ENCODE measurements at regions not wholly inside any gene's neighbourhood (a gene's known extent, or its start where the extent isn't known, plus 50 kb on each side); places are given as distances from the start of the nearest gene placed in this dataset.

GRCh38 chr3:29099296-29099695, 181.6 kb upstream of the RBMS3 start:
- peaks cover 2% of the 10 kb centered on the region for H3K9me3 Mint-ChIP-seq (ENCODE audit: low read depth, unreplicated experiment)
- no peaks in the 10 kb centered on the region for H3K36me3 Mint-ChIP-seq (ENCODE audit: insufficient read depth, unreplicated experiment)
- BruUV-seq (replicated peaks) = no TSS peak
- H3K4me1 Mint-ChIP-seq (ENCODE audit: low read depth, unreplicated experiment) = no peaks in the 10 kb centered on the region
- CTCF ChIA-PET = no interaction called here
- TF ChIP-seq, protein P1, sequence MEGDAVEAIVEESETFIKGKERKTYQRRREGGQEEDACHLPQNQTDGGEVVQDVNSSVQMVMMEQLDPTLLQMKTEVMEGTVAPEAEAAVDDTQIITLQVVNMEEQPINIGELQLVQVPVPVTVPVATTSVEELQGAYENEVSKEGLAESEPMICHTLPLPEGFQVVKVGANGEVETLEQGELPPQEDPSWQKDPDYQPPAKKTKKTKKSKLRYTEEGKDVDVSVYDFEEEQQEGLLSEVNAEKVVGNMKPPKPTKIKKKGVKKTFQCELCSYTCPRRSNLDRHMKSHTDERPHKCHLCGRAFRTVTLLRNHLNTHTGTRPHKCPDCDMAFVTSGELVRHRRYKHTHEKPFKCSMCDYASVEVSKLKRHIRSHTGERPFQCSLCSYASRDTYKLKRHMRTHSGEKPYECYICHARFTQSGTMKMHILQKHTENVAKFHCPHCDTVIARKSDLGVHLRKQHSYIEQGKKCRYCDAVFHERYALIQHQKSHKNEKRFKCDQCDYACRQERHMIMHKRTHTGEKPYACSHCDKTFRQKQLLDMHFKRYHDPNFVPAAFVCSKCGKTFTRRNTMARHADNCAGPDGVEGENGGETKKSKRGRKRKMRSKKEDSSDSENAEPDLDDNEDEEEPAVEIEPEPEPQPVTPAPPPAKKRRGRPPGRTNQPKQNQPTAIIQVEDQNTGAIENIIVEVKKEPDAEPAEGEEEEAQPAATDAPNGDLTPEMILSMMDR (IDR thresholded peaks at IDR 0.05; ENCODE audit: unreplicated experiment) = no peak
- no peaks in the 10 kb centered on the region for H3K27me3 Mint-ChIP-seq (ENCODE audit: unreplicated experiment)
- intact Hi-C loops (cut with micrococcal nuclease; ENCODE audit: unreplicated experiment) = no loop called here
- no peak overlapping the region for H3K27ac Mint-ChIP-seq (ENCODE audit: unreplicated experiment)
- H3K4me3 Mint-ChIP-seq (ENCODE audit: low read depth, unreplicated experiment) = no peak overlapping the region
- no peak for DNase-seq

GRCh38 chr3:29099775-29100174, 181.1 kb upstream of the RBMS3 start:
- Mint-ChIP-seq H3K36me3 (ENCODE audit: insufficient read depth, unreplicated experiment) (no peaks in the 10 kb centered on the region), H3K9me3 (ENCODE audit: low read depth, unreplicated experiment) (peaks cover 2% of the 10 kb centered on the region), H3K27ac (ENCODE audit: unreplicated experiment) (no peak overlapping the region), H3K4me3 (ENCODE audit: low read depth, unreplicated experiment) (no peak overlapping the region), H3K4me1 (ENCODE audit: low read depth, unreplicated experiment) (no peaks in the 10 kb centered on the region), H3K27me3 (ENCODE audit: unreplicated experiment) (no peaks in the 10 kb centered on the region)
- intact Hi-C loops (cut with micrococcal nuclease; ENCODE audit: unreplicated experiment) = no loop called here
- DNase-seq = no peak
- no TSS peak for BruUV-seq (replicated peaks)
- TF ChIP-seq, protein P1 (IDR thresholded peaks at IDR 0.05; ENCODE audit: unreplicated experiment) = no peak
- CTCF ChIA-PET = no interaction called here

- no peak overlapping the region for H3K4me3 Mint-ChIP-seq (ENCODE audit: low read depth, unreplicated experiment)
- no peak for DNase-seq
- H3K27ac Mint-ChIP-seq (ENCODE audit: unreplicated experiment) = no peak overlapping the region
- H3K36me3 Mint-ChIP-seq (ENCODE audit: insufficient read depth, unreplicated experiment) = no peaks in the 10 kb centered on the region
- H3K4me1 Mint-ChIP-seq (ENCODE audit: low read depth, unreplicated experiment) = no peaks in the 10 kb centered on the region
- no TSS peak for BruUV-seq (replicated peaks)
- no peaks in the 10 kb centered on the region for H3K27me3 Mint-ChIP-seq (ENCODE audit: unreplicated experiment)
- CTCF ChIA-PET = no interaction called here
- intact Hi-C loops (cut with micrococcal nuclease; ENCODE audit: unreplicated experiment) = no loop called here
- TF ChIP-seq, protein P1 (IDR thresholded peaks at IDR 0.05; ENCODE audit: unreplicated experiment) = no peak
- H3K9me3 Mint-ChIP-seq (ENCODE audit: low read depth, unreplicated experiment) = peaks cover 3% of the 10 kb centered on the region
Measured at GRCh38 chr3:29100292-29100691, 180.6 kb upstream of the RBMS3 start.

GRCh38 chr3:29128001-29128400, 152.9 kb upstream of the RBMS3 start:
- TF ChIP-seq, protein P1 (IDR thresholded peaks at IDR 0.05; ENCODE audit: unreplicated experiment) = no peak
- no peak overlapping the region for H3K4me3 Mint-ChIP-seq (ENCODE audit: low read depth, unreplicated experiment)
- no peaks in the 10 kb centered on the region for H3K4me1 Mint-ChIP-seq (ENCODE audit: low read depth, unreplicated experiment)
- H3K27me3 Mint-ChIP-seq (ENCODE audit: unreplicated experiment) = no peaks in the 10 kb centered on the region
- no peak overlapping the region for H3K27ac Mint-ChIP-seq (ENCODE audit: unreplicated experiment)
- CTCF ChIA-PET = interaction anchor here (2.1 kb wide), 1 partner anchor 9 kb away, joined by 8 read pairs; no protein-coding TSS in a partner anchor
- intact Hi-C loops (cut with micrococcal nuclease; ENCODE audit: unreplicated experiment) = no loop called here
- peaks cover 5% of the 10 kb centered on the region for H3K36me3 Mint-ChIP-seq (ENCODE audit: insufficient read depth, unreplicated experiment)
- no peak for DNase-seq
- no peaks in the 10 kb centered on the region for H3K9me3 Mint-ChIP-seq (ENCODE audit: low read depth, unreplicated experiment)
- BruUV-seq (replicated peaks) = no TSS peak

All from Calu3 (cell line).